ENCODE measurements at regions not wholly inside any gene's neighbourhood (a gene's known extent, or its start where the extent isn't known, plus 50 kb on each side); places are given as distances from the start of the nearest gene placed in this dataset.

DNA sequence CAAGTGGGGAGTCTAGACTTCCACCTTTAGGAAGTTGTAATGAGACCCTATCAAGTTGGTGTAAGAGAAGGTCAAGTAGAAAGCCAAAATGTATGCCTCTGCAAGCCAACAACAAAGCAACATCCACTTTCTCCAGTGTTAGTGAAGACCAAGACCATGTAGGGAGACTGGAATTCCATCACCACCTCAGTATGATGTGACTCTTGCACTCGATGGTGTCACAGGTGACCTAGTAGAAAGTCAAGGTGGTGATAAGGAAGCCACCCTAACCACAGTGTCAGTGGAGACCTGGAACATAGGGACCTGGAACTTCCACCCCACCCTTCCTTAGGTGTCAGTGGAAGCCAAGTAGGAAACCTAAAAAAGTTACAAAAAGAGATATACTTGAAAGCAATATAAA lies 278.1 kb upstream of the KCNMB2 start:
- TF ChIP-seq, protein P1, sequence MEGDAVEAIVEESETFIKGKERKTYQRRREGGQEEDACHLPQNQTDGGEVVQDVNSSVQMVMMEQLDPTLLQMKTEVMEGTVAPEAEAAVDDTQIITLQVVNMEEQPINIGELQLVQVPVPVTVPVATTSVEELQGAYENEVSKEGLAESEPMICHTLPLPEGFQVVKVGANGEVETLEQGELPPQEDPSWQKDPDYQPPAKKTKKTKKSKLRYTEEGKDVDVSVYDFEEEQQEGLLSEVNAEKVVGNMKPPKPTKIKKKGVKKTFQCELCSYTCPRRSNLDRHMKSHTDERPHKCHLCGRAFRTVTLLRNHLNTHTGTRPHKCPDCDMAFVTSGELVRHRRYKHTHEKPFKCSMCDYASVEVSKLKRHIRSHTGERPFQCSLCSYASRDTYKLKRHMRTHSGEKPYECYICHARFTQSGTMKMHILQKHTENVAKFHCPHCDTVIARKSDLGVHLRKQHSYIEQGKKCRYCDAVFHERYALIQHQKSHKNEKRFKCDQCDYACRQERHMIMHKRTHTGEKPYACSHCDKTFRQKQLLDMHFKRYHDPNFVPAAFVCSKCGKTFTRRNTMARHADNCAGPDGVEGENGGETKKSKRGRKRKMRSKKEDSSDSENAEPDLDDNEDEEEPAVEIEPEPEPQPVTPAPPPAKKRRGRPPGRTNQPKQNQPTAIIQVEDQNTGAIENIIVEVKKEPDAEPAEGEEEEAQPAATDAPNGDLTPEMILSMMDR (IDR thresholded peaks at IDR 0.05), result no peak
- no peak for TF ChIP-seq POLR2A (IDR thresholded peaks at IDR 0.05)

Measured in testis (tissue), 2 donors.